GM03348 (cell line): ENCODE measurements at regions not wholly inside any gene's neighbourhood (a gene's known extent, or its start where the extent isn't known, plus 50 kb on each side); places are given as distances from the start of the nearest gene placed in this dataset.
"Not testable (repeated sequence)": the region's sequence is repeated elsewhere in the genome, so short reads cannot be mapped to it uniquely, and the experiment has no call there.

Experiments
- DNase-seq: peaks from one replicate; pipeline ENCODE4 v3.0.0; 2012; ENCODE audit warnings: low spot score

GRCh38 chr6:120804612-120805011, 529.7 kb downstream of the TBC1D32 start:
- no peak for DNase-seq

- DNase-seq = no peak
These were observed 547.6 kb downstream of the TBC1D32 start for GRCh38 chr6:120786682-120787081.

- no peak for DNase-seq
These were observed 548.0 kb downstream of the TBC1D32 start for GRCh38 chr6:120786256-120786655.

- DNase-seq = no peak
These were observed 548.7 kb downstream of the TBC1D32 start for GRCh38 chr6:120785459-120786086.

- no peak for DNase-seq
These were observed 554.8 kb downstream of the TBC1D32 start for GRCh38 chr6:120779441-120779840.

- no peak for DNase-seq
These were observed 558.6 kb downstream of the TBC1D32 start for GRCh38 chr6:120775698-120776097.

- DNase-seq = no peak
These were observed 560.0 kb downstream of the TBC1D32 start for GRCh38 chr6:120774275-120774674.

GRCh38 chr6:120771019-120771418, 563.3 kb downstream of the TBC1D32 start:
- no peak for DNase-seq

GRCh38 chr6:120764312-120764711, 570.0 kb downstream of the TBC1D32 start:
- no peak for DNase-seq

GRCh38 chr6:120759570-120759969, 574.7 kb downstream of the TBC1D32 start:
- DNase-seq = no peak

- DNase-seq = not testable (repeated sequence)
These were observed 585.7 kb downstream of the TBC1D32 start for GRCh38 chr6:120748574-120748973.

- DNase-seq = no peak
These were observed 597.5 kb downstream of the TBC1D32 start for GRCh38 chr6:120736740-120737139.

- DNase-seq = no peak
These were observed 598.6 kb downstream of the TBC1D32 start for GRCh38 chr6:120735641-120736040.

- no peak for DNase-seq
These were observed 623.0 kb downstream of the TBC1D32 start for GRCh38 chr6:120711255-120711654.

- DNase-seq = no peak
These were observed 634.3 kb downstream of the TBC1D32 start for GRCh38 chr6:120700001-120700400.

GRCh38 chr6:120686492-120686891, 647.8 kb downstream of the TBC1D32 start:
- DNase-seq = no peak

GRCh38 chr6:120682145-120682544, 652.1 kb downstream of the TBC1D32 start:
- no peak for DNase-seq

GRCh38 chr6:120681204-120681603, 653.1 kb downstream of the TBC1D32 start:
- DNase-seq = no peak

GRCh38 chr6:120675886-120676285, 658.4 kb downstream of the TBC1D32 start:
- DNase-seq = no peak

- DNase-seq = no peak
These were observed 662.8 kb downstream of the TBC1D32 start for GRCh38 chr6:120671519-120671918.

- DNase-seq = no peak
These were observed 681.8 kb downstream of the TBC1D32 start for GRCh38 chr6:120652506-120652905.

GRCh38 chr6:120648713-120649112, 685.6 kb downstream of the TBC1D32 start:
- no peak for DNase-seq

- no peak for DNase-seq
These were observed 688.2 kb downstream of the TBC1D32 start for GRCh38 chr6:120646101-120646500.

- DNase-seq = no peak
These were observed 701.3 kb downstream of the TBC1D32 start for GRCh38 chr6:120632975-120633374.

- DNase-seq = no peak
These were observed 706.7 kb downstream of the TBC1D32 start for GRCh38 chr6:120627612-120628011.
